ENCODE measurements at regions not wholly inside any gene's neighbourhood (a gene's known extent, or its start where the extent isn't known, plus 50 kb on each side); places are given as distances from the start of the nearest gene placed in this dataset.
A peak's percentile ranks its signal among the peaks of the same experiment; 100 is the strongest.

DNA sequence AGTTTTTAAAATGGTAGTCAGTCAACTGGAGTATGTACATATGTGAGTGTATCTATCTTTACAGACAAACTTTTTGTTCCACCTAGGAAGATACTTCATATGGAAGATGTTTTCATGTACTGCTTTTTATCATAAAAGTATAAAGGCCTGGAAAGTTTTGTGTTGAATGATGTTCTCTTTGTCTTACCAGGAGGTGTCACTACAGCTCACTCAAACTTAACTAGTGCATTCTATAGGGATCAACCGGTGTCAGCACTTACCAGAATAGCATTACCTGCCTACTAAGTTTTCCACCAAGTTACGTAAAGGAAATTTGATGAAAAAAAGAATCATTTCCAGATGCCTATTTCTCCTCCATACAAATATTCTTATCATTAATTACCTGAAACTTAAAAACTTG, 522.6 kb upstream of the SEMA6D start:
- H3K79me2 ChIP-seq (ENCODE audit: low read length) = no peaks in the 10 kb centered on the region
- H3K9me2 ChIP-seq (replicated peaks; ENCODE audit: insufficient read depth, low read length) = no peaks in the 10 kb centered on the region
- no peak overlapping the region for H3K9ac ChIP-seq (ENCODE audit: low read length)
- no peaks in the 10 kb centered on the region for H4K20me1 ChIP-seq (ENCODE audit: insufficient read depth, low read length)
- H3K4me1 ChIP-seq (ENCODE audit: low read length) = no peaks in the 10 kb centered on the region
- no peaks in the 10 kb centered on the region for H3K27me3 ChIP-seq (replicated peaks; ENCODE audit: insufficient read depth, low read length)
- H3K4me3 ChIP-seq (ENCODE audit: low read length) = no peak overlapping the region
- no peak overlapping the region for H3K27ac ChIP-seq (ENCODE audit: low read length)
- no peak overlapping the region for H2AFZ ChIP-seq (ENCODE audit: low read length)
- DNase-seq = peak; percentile 55
- no peaks in the 10 kb centered on the region for H3K9me3 ChIP-seq (replicated peaks; ENCODE audit: insufficient read depth, low read length)
- H3K36me3 ChIP-seq (replicated peaks; ENCODE audit: insufficient read depth, low read length) = no peaks in the 10 kb centered on the region
- TF ChIP-seq, protein P1, sequence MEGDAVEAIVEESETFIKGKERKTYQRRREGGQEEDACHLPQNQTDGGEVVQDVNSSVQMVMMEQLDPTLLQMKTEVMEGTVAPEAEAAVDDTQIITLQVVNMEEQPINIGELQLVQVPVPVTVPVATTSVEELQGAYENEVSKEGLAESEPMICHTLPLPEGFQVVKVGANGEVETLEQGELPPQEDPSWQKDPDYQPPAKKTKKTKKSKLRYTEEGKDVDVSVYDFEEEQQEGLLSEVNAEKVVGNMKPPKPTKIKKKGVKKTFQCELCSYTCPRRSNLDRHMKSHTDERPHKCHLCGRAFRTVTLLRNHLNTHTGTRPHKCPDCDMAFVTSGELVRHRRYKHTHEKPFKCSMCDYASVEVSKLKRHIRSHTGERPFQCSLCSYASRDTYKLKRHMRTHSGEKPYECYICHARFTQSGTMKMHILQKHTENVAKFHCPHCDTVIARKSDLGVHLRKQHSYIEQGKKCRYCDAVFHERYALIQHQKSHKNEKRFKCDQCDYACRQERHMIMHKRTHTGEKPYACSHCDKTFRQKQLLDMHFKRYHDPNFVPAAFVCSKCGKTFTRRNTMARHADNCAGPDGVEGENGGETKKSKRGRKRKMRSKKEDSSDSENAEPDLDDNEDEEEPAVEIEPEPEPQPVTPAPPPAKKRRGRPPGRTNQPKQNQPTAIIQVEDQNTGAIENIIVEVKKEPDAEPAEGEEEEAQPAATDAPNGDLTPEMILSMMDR (IDR thresholded peaks at IDR 0.05; ENCODE audit: low read length) = peak; percentile 47
- TF ChIP-seq EZH2phosphoT487 (IDR thresholded peaks at IDR 0.05; ENCODE audit: low read length) = no peak
- no peaks in the 10 kb centered on the region for H3F3A ChIP-seq (ENCODE audit: insufficient read depth, low read length)
- H3K4me2 ChIP-seq (ENCODE audit: low read depth, low read length) = no peak overlapping the region

DNA sequence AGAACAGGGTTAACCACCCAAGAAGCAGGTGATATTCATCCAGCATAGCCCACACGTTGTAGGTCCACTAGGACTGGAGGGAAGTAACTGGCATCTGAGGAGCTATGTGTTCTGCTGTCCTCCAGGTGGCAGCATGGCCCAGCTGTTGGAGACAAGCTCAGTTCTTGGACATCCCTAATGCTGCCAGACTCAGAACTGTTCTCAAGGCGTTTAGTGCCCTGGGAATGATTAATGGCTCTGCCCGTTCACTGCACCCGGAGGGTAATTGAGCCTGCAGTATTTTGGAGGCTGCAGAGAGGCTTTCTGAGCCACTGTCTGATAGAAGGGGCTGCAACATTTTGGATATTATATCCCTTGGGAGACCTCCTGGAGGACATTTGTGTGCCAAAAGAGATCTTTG, 521.3 kb upstream of the SEMA6D start:
- Histone ChIP-seq H3K4me1 (ENCODE audit: low read length) (no peaks in the 10 kb centered on the region), H3K9me2 (replicated peaks; ENCODE audit: insufficient read depth, low read length) (no peaks in the 10 kb centered on the region), H3K9me3 (replicated peaks; ENCODE audit: insufficient read depth, low read length) (no peaks in the 10 kb centered on the region), H3K4me3 (ENCODE audit: low read length) (no peak overlapping the region), H3K4me2 (ENCODE audit: low read depth, low read length) (no peak overlapping the region), H4K20me1 (ENCODE audit: insufficient read depth, low read length) (no peaks in the 10 kb centered on the region), H3F3A (ENCODE audit: insufficient read depth, low read length) (no peaks in the 10 kb centered on the region), H3K27me3 (replicated peaks; ENCODE audit: insufficient read depth, low read length) (no peaks in the 10 kb centered on the region), H2AFZ (ENCODE audit: low read length) (no peak overlapping the region), H3K79me2 (ENCODE audit: low read length) (no peaks in the 10 kb centered on the region), H3K27ac (ENCODE audit: low read length) (no peak overlapping the region), H3K36me3 (replicated peaks; ENCODE audit: insufficient read depth, low read length) (no peaks in the 10 kb centered on the region), H3K9ac (ENCODE audit: low read length) (no peak overlapping the region)
- TF ChIP-seq, protein P1 (IDR thresholded peaks at IDR 0.05; ENCODE audit: low read length) = peak; percentile 81
- TF ChIP-seq EZH2phosphoT487 (IDR thresholded peaks at IDR 0.05; ENCODE audit: low read length) = no peak
- peak; percentile 83 for DNase-seq

DNA sequence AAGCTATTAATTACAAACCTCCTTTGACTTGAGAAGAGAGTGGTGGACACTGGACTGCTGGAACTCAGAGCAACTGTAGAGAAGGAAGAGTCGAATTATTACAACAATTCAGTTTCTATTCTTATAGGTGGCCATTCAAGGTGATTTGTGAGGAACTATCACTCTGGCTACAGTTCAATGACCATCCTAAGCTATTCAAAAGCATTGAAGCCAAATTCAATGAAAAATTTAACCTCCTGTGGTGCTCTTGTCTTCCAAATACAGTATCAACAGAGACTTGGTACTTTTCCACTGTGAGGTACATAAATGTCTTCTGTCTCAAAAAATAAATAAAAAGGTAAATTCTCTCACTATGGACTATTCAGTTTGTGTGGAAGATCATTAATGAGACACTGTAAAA, 513.3 kb upstream of the SEMA6D start:
- Histone ChIP-seq H3K4me3 (ENCODE audit: low read length) (no peak overlapping the region), H2AFZ (ENCODE audit: low read length) (no peak overlapping the region), H3K36me3 (replicated peaks; ENCODE audit: insufficient read depth, low read length) (no peaks in the 10 kb centered on the region), H3K27ac (ENCODE audit: low read length) (no peak overlapping the region), H4K20me1 (ENCODE audit: insufficient read depth, low read length) (no peaks in the 10 kb centered on the region), H3K9ac (ENCODE audit: low read length) (no peak overlapping the region), H3K9me2 (replicated peaks; ENCODE audit: insufficient read depth, low read length) (no peaks in the 10 kb centered on the region), H3K4me2 (ENCODE audit: low read depth, low read length) (no peak overlapping the region), H3F3A (ENCODE audit: insufficient read depth, low read length) (no peaks in the 10 kb centered on the region), H3K4me1 (ENCODE audit: low read length) (no peaks in the 10 kb centered on the region), H3K27me3 (replicated peaks; ENCODE audit: insufficient read depth, low read length) (no peaks in the 10 kb centered on the region), H3K79me2 (ENCODE audit: low read length) (no peaks in the 10 kb centered on the region), H3K9me3 (replicated peaks; ENCODE audit: insufficient read depth, low read length) (no peaks in the 10 kb centered on the region)
- TF ChIP-seq EZH2 (optimal IDR thresholded peaks at IDR 0.05; ENCODE audit: low read depth, low read length) (no peak), EZH2phosphoT487 (IDR thresholded peaks at IDR 0.05; ENCODE audit: low read length) (no peak)
- TF ChIP-seq, protein P1 (IDR thresholded peaks at IDR 0.05; ENCODE audit: low read length) = no peak
- no peak for DNase-seq

All from MM.1S (cell line).